AG04449 (cell line): ENCODE measurements at regions not wholly inside any gene's neighbourhood (a gene's known extent, or its start where the extent isn't known, plus 50 kb on each side); places are given as distances from the start of the nearest gene placed in this dataset.

ENCODE experiments used
- CTCF ChIA-PET: fragments of 350-600 bp; formaldehyde crosslinking; extraction: SDS; loops from one replicate; lab custom pipeline; 2021; ENCODE audit warnings: antibody characterized with exemption; lab: Yijun Ruan, JAX
- POLR2A ChIA-PET: fragments of 400-600, 350-600 bp; formaldehyde crosslinking; extraction: SDS; loops from one replicate; lab custom pipeline; 2020; ENCODE audit warnings: antibody characterized with exemption, inconsistent platforms; lab: Yijun Ruan, JAX
- DNase-seq: peaks from one replicate; pipeline ENCODE4 v3.0.0-alpha.2; 2010; ENCODE audit warnings: low read depth, low spot score
- H3K4me3 ChIP-seq: 2 replicates; pipeline ENCODE4 v1.5.1; 2011; ENCODE audit warnings: low read depth, mild to moderate bottlenecking, control low read depth, low read length
- CTCF ChIP-seq: IDR thresholded peaks from one replicate; pipeline ENCODE4 v1.5.1; 2011; ENCODE audit warnings: mild to moderate bottlenecking, moderate library complexity, low read length, control low read depth, inconsistent platforms; ENCODE audit not compliant: insufficient read depth; ENCODE audit errors: missing control alignments

- DNase-seq = no peak
- TF ChIP-seq CTCF = no peak
- POLR2A ChIA-PET = no interaction called here
- H3K4me3 ChIP-seq = no peak overlapping the region
- CTCF ChIA-PET = interaction anchor here (1.6 kb wide), 1 partner anchor 10 kb away, joined by 3 read pairs; no protein-coding TSS in a partner anchor
Observed at GRCh38 chr21:16022116-16022515, 292.3 kb downstream of the USP25 start.

- ChIA-PET CTCF (interaction anchor here (1.3 to 1.6 kb wide), 2 partner anchors 11 to 20 kb away, joined by 3 read pairs; no protein-coding TSS in a partner anchor), POLR2A (no interaction called here)
- no peak for TF ChIP-seq CTCF
- no peak overlapping the region for H3K4me3 ChIP-seq
- no peak for DNase-seq
Observed at GRCh38 chr21:16022921-16023320, 293.1 kb downstream of the USP25 start.

- ChIA-PET CTCF (no interaction called here), POLR2A (no interaction called here)
- no peak for DNase-seq
- no peak overlapping the region for H3K4me3 ChIP-seq
- no peak for TF ChIP-seq CTCF
Observed at GRCh38 chr21:16028142-16028541, 298.4 kb downstream of the USP25 start.

GRCh38 chr21:16028941-16029464, 299.2 kb downstream of the USP25 start:
- no peak for DNase-seq

GRCh38 chr21:16033193-16033592, 303.4 kb downstream of the USP25 start:
- no peak for DNase-seq
- CTCF ChIA-PET = no interaction called here
- no peak overlapping the region for H3K4me3 ChIP-seq
- POLR2A ChIA-PET = no interaction called here
- no peak for TF ChIP-seq CTCF

More at GRCh38 chr21:16028941-16029464, 299.2 kb downstream of the USP25 start:
- no peak for TF ChIP-seq CTCF
- ChIA-PET POLR2A (interaction anchor here (0.7 kb wide), 1 partner anchor 293 kb away, joined by 3 read pairs; no protein-coding TSS in a partner anchor), CTCF (no interaction called here)
- no peak overlapping the region for H3K4me3 ChIP-seq

GRCh38 chr21:16034446-16035190, 304.8 kb downstream of the USP25 start:
- TF ChIP-seq CTCF = no peak
- no peak for DNase-seq
- CTCF ChIA-PET = interaction anchor here (0.9 to 1.3 kb wide), 2 partner anchors 32 to 33 kb away, joined by 3 read pairs; no protein-coding TSS in a partner anchor
- POLR2A ChIA-PET = no interaction called here
- no peak overlapping the region for H3K4me3 ChIP-seq
